Activated naive CD4-positive, alpha-beta T cell treated with anti-CD3 and anti-CD28 coated beads, Interleukin-2, amount 50 U/mL, for 72 hours (primary cell): ENCODE measurements at regions not wholly inside any gene's neighbourhood (a gene's known extent, or its start where the extent isn't known, plus 50 kb on each side); places are given as distances from the start of the nearest gene placed in this dataset.
A peak's percentile ranks its signal among the peaks of the same experiment; 100 is the strongest.
"Not testable (repeated sequence)": the region's sequence is repeated elsewhere in the genome, so short reads cannot be mapped to it uniquely, and the experiment has no call there.

ENCODE experiments used
- ATAC-seq, 2 donors: fragments of 150-1000 bp; cut with Tn5 transposase; 2 replicates each; pipeline ENCODE4 v1.10.0; 2021; ENCODE audit warnings: mild to moderate bottlenecking in 2 of 2, moderate library complexity in 2 of 2
- DNase-seq, 2 donors: peaks; one replicate each; pipeline ENCODE4 v3.0.0; 2021 to 2022; ENCODE audit warnings: low spot score in 2 of 2
- H3K27ac Mint-ChIP-seq, 2 donors: one replicate each; pipeline ENCODE4 v1.8.0; 2022; ENCODE audit warnings: mild to moderate bottlenecking in 2 of 2, mixed read lengths in 2 of 2
- H3K36me3 Mint-ChIP-seq, 2 donors: one replicate each; pipeline ENCODE4 v1.8.0; 2022; ENCODE audit warnings: mixed read lengths in 2 of 2
- H3K9me3 Mint-ChIP-seq, 2 donors: one replicate each; pipeline ENCODE4 v1.8.0; 2022; ENCODE audit warnings: mixed read lengths in 2 of 2

DNA sequence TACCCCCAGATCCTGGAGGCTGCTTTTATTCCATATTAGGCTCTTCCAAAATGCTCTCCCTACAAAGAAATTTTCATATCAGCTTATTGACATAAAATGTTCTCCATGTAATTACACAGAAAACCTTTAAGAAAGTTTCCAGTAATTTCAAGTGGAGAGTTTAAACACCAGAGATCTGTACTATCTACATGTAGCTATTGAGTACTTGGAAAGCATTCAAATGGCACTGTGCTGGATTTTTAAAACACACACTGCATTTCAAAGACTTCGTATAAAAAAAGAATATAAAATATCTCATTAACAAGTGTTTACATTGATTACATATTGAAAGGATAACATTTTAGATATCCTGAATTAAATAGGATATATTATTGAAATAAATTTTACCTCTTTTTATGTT lies 182.4 kb upstream of the ZNF521 start:
- Mint-ChIP-seq H3K27ac (no peak overlapping the region), H3K36me3 (peaks cover 0 to 4% of the 10 kb centered on the region in 2 donors), H3K9me3 (peaks cover 11 to 14% of the 10 kb centered on the region in 2 donors)
- DNase-seq (no peak), ATAC-seq (no peak)

- Mint-ChIP-seq H3K27ac (peak overlapping the region in 1 of 2 donors; percentile 57), H3K36me3 (peaks cover 0 to 4% of the 10 kb centered on the region in 2 donors), H3K9me3 (peaks cover 7 to 14% of the 10 kb centered on the region in 2 donors)
- ATAC-seq, result no peak
- DNase-seq, result no peak
Observed at GRCh38 chr18:25533218-25533617, 181.3 kb upstream of the ZNF521 start.

GRCh38 chr18:25531207-25531606 lies 179.2 kb upstream of the ZNF521 start:
- DNase-seq, result no peak
- Mint-ChIP-seq H3K27ac (no peak overlapping the region), H3K9me3 (peaks cover 7 to 14% of the 10 kb centered on the region in 2 donors), H3K36me3 (peaks cover 0 to 4% of the 10 kb centered on the region in 2 donors)
- no peak for ATAC-seq

DNA sequence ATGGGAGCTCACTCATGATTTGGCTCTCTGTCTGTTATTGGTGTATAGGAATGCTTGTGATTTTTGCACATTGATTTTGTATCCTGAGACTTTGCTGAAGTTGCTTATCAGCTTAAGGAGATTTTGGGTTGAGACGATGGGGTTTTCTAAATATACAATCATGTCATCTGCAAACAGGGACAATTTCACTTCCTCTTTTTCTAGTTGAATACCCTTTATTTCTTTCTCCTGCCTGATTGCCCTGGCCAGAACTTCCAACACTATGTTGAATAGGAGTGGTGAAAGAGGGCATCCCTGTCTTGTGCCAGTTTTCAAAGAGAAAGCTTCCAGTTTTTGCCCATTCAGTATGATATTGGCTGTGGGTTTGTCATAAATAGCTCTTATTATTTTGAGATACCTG lies 173.8 kb upstream of the ZNF521 start:
- not testable (repeated sequence) for H3K27ac Mint-ChIP-seq

GRCh38 chr18:25518716-25519053 lies 166.7 kb upstream of the ZNF521 start:
- DNase-seq (no peak), ATAC-seq (no peak)
- Mint-ChIP-seq H3K27ac (no peak overlapping the region), H3K36me3 (no peaks in the 10 kb centered on the region), H3K9me3 (peaks cover 0 to 5% of the 10 kb centered on the region in 2 donors)

More for the DNA sequence above, 173.8 kb upstream of the ZNF521 start:
- not testable (repeated sequence) for H3K9me3 Mint-ChIP-seq, DNase-seq, ATAC-seq, H3K36me3 Mint-ChIP-seq

DNA sequence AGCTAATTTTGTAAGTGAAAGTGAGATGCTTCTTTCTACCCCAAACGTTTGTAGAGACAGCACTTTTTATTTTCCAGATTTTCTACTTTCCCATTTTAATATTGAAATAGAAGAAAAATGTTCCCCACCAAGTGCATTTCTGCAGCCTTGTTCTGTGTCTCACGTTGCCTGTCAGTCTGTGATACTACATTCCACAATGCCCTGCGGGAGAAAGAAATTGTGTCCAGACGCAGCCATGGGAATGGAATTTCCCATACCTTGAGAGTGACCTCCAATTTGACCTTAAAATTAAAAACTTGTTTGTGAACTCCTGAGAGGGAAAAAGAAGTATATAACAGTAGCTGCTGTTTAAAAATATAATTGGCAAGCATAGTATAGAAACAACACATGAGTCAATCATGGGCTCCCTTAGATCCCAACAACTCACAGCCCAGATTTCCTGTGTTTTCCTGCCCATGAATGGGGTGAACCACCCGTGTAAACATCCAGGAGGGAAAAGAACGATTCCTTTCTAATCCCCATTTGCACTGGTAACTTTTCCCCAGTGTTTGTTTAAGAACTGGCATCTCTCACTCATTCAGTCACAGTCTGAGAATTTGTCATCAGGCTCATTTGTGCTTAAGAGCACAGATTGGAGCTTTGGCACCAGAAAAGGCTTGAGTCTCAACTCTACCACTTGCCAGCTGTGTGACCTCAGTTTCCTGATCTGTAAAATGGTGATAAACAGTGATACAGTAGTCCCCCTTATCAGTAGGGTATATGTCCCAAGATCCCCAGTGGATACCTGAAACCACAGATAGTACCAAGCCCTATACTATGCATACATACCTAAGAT lies 166.1 kb upstream of the ZNF521 start:
- Mint-ChIP-seq H3K27ac (no peak overlapping the region), H3K36me3 (no peaks in the 10 kb centered on the region), H3K9me3 (peaks cover 0 to 5% of the 10 kb centered on the region in 2 donors)
- ATAC-seq, result no peak
- DNase-seq, result no peak

DNA sequence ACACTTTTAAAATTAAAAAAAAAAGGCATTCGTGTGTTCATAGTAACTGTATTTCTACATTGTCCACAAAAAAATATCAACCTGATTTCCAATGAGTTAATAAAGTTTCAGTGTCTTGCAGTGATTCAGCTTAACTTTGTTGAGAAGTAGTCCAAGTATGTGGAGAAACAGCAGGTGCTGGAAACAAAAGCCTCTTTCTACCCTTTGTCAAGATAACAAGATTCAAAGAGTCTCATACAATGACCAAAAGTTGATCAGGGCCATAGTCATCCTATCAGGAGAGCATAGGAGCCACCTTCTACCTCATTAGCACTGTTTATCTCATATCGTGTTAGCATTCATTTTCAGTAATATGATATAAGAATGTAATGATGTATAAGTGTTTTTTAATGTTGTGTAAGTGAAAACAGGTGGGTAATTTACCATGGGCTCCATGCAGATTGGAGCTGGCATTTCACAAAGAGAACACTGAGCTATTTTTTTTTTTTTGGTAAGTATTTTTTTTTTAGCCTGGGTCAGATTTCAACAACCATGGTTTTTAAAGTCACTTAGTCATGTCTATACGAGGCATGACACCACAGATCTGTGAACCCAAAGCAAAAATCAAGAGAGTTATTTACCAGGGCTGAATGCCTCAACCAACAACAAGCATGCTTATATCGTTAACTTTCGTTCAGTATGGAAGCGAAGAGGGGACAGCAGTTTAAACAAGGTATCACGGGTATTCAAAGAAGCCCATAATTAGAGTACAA lies 165.0 kb upstream of the ZNF521 start:
- Mint-ChIP-seq H3K36me3 (no peaks in the 10 kb centered on the region), H3K9me3 (peaks cover 0 to 5% of the 10 kb centered on the region in 2 donors), H3K27ac (no peak overlapping the region)
- DNase-seq, result no peak
- ATAC-seq, result no peak

GRCh38 chr18:25516121-25516520 lies 164.2 kb upstream of the ZNF521 start:
- H3K27ac Mint-ChIP-seq, result no peak overlapping the region
- ATAC-seq (no peak), DNase-seq (no peak)
- H3K9me3 Mint-ChIP-seq, result peaks cover under 1 to 5% of the 10 kb centered on the region in 2 donors
- no peaks in the 10 kb centered on the region for H3K36me3 Mint-ChIP-seq

DNA sequence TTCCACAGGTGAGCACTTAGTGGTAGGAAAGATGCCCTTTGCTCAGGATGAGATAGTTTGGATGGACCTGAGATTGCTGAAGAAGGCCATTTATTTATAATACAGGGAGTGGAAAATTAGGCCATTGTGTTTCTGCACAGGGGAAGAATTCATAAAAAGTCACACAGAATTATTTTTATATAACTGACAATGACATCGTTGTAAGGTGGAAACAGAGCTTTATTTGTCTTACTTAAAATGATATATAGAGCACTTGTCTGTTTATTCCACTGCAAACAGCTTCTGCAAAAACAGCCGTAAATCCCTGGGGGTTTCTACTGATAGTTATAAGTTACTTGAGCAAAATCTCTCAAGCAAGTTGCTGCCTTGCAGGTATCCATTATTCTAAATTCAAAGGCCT lies 158.1 kb upstream of the ZNF521 start:
- no peak for ATAC-seq
- peaks cover 0 to 4% of the 10 kb centered on the region in 2 donors for H3K9me3 Mint-ChIP-seq
- no peaks in the 10 kb centered on the region for H3K36me3 Mint-ChIP-seq
- DNase-seq, result no peak
- no peak overlapping the region for H3K27ac Mint-ChIP-seq

DNA sequence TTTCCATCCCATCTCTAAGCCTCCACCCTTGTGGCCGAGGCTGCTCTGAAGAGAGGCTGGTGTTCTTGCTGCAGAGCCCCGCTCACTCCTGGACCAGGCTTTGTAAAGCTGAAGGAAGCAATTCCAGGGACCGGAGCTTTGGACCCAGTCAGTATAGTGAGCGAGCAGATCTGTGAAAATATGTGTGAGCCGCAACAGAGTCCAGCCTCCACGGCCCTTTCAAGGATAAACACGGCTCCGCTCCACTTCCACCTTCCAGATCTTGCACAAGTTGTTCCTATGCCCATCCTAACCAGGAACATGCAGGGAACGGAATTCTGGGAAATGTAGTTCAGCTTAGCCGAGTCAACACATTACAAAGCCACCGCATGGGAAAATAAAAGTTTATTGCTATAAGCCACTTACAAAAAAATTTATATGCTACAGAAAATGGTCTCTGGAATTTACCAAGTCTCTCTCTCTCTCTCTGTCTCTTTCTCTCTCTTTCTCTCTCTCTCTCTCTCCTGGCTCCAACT lies 151.7 kb upstream of the ZNF521 start:
- Mint-ChIP-seq H3K36me3 (peaks cover 0 to 4% of the 10 kb centered on the region in 2 donors), H3K27ac (no peak overlapping the region), H3K9me3 (no peaks in the 10 kb centered on the region)
- DNase-seq (no peak), ATAC-seq (no peak)

- Mint-ChIP-seq H3K9me3 (peaks cover 0 to 11% of the 10 kb centered on the region in 2 donors), H3K27ac (no peak overlapping the region), H3K36me3 (no peaks in the 10 kb centered on the region)
- DNase-seq, result no peak
- no peak for ATAC-seq
Observed at GRCh38 chr18:25497151-25497794, 145.3 kb upstream of the ZNF521 start.

- H3K27ac Mint-ChIP-seq, result no peak overlapping the region
- H3K36me3 Mint-ChIP-seq, result no peaks in the 10 kb centered on the region
- H3K9me3 Mint-ChIP-seq, result peaks cover 0 to 11% of the 10 kb centered on the region in 2 donors
- DNase-seq (no peak), ATAC-seq (no peak)
Observed at GRCh38 chr18:25496544-25496943, 144.6 kb upstream of the ZNF521 start.

DNA sequence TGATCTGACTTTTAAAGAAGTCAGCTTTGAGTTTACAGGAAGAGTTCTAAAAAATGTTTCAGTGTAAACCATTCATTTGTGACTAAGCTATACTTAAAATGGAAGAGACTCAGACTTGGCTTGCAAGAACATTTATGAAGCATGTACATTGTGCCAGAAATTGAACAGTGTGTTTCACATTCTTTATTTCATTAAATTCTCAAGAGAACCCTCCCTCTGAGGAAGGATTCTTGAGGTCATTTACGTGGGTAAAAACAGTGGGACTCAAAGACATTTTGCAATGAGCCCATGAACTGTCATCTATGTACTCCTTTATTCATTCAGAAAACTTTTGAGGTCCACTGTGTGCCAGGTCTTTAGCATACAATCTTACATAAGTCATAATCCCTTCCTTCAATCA lies 143.6 kb upstream of the ZNF521 start:
- Mint-ChIP-seq H3K9me3 (peaks cover 5 to 11% of the 10 kb centered on the region in 2 donors), H3K36me3 (no peaks in the 10 kb centered on the region), H3K27ac (no peak overlapping the region)
- DNase-seq, result no peak
- ATAC-seq, result no peak

DNA sequence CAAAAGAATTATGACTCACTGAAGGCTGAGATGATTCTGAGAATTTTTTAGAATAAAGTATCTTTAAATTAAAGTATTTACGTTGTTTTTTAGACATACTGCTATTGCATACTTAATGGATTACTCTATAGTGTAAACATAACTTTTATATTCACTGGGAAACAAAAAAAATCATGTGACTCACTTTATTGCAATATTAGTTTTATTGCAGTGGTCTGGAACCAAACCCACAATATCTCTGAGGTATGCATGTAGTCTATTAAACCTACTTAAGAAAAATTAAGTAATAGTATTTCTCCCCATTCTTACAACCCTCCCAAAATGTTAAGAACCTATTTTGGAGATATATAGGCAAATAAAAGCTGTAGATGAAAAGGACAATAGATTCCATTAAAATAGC lies 142.9 kb upstream of the ZNF521 start:
- DNase-seq (no peak), ATAC-seq (no peak)
- Mint-ChIP-seq H3K36me3 (no peaks in the 10 kb centered on the region), H3K9me3 (peaks cover 5 to 11% of the 10 kb centered on the region in 2 donors), H3K27ac (no peak overlapping the region)

DNA sequence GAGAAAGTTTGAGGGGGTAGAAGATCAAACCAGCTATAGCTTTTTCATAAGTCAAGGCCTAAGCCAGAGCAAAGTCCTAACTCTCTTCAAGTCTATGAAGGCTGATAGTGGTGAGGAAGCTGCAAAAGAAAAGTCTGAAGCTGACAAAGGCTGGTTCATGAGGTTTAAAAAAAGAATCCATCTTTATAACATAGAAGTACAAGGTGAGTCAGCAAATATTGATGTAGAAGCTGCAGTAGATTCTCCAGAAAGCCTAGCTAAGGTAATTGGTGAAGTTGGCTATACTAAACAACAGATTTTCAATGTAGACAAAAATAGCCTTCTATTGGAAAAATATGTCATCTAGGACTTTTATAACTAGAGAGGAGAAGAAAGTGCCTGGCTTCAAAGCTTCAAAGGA lies 141.4 kb upstream of the ZNF521 start:
- Mint-ChIP-seq H3K36me3 (no peaks in the 10 kb centered on the region), H3K27ac (no peak overlapping the region), H3K9me3 (peaks cover 5 to 11% of the 10 kb centered on the region in 2 donors)
- ATAC-seq, result no peak
- no peak for DNase-seq

GRCh38 chr18:25490316-25490715 lies 138.3 kb upstream of the ZNF521 start:
- ATAC-seq, result no peak
- no peak for DNase-seq
- no peak overlapping the region for H3K27ac Mint-ChIP-seq
- peaks cover 9 to 10% of the 10 kb centered on the region in 2 donors for H3K9me3 Mint-ChIP-seq
- H3K36me3 Mint-ChIP-seq, result no peaks in the 10 kb centered on the region

- Mint-ChIP-seq H3K27ac (no peak overlapping the region), H3K36me3 (peaks cover 0 to 6% of the 10 kb centered on the region in 2 donors), H3K9me3 (peaks cover 4 to 25% of the 10 kb centered on the region in 2 donors)
- DNase-seq, result no peak
- ATAC-seq, result no peak
Observed at GRCh38 chr18:25473008-25473407, 121.0 kb upstream of the ZNF521 start.
